Panc1 (cell line): ENCODE measurements at regions not wholly inside any gene's neighbourhood (a gene's known extent, or its start where the extent isn't known, plus 50 kb on each side); places are given as distances from the start of the nearest gene placed in this dataset.

Experiments
- CTCF ChIP-seq: fragments of 450-650 bp; IDR thresholded peaks from 2 replicates; pipeline ENCODE4 v1.5.1; 2017; ENCODE audit warnings: mild to moderate bottlenecking
- REST ChIP-seq, 2 experiments: IDR thresholded peaks; 2 replicates each; pipeline ENCODE4 v1.6.1; 2011 to 2012; ENCODE audit warnings: low read depth in 2 of 2, control low read depth in 1 of 2, low read length in 1 of 2, mild to moderate bottlenecking in 1 of 2, moderate library complexity in 1 of 2; ENCODE audit not compliant: insufficient read depth in 1 of 2

GRCh38 chr14:80049055-80049454 is 162.2 kb downstream of the DIO2 start:
- TF ChIP-seq CTCF (no peak), REST (IDR thresholded peaks at IDR 0.05; ENCODE audit: insufficient read depth in 1 of 2, low read depth in 2 of 2, low read length in 1 of 2) (no peak)
